ENCODE measurements at regions not wholly inside any gene's neighbourhood (a gene's known extent, or its start where the extent isn't known, plus 50 kb on each side); places are given as distances from the start of the nearest gene placed in this dataset.

DNA sequence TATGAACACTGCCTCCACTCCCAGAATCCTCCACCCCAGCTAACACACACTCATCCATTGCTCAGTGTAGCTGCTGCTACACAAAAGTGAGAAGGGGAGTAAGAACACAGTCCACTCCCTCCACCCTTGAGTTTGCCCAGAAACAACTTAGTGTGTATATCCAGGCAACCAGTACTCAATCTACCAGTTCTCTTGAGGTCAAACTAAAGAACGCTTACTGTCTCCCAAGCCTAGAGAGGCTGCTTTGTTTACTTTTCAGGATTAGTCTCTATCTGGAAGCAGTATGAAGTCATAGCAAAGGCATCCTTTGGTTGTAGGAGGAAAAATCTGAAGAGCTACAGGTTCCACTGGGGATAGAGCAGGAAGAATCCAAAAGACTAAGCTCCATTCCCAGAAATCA is 296.3 kb downstream of the KCNN2 start:
- peak in 1 of 2 experiments; percentile 2 for DNase-seq (ENCODE audit: low read depth in 1 of 2, low spot score in 1 of 2)
- no peak for TF ChIP-seq JUND (IDR thresholded peaks at IDR 0.05; ENCODE audit: low read depth)
- in situ Hi-C loops (cut with HindIII; ENCODE audit: low pct_unique_long_range_greater_than_20kb, low sequenced_read_pairs) = no loop called here

DNA sequence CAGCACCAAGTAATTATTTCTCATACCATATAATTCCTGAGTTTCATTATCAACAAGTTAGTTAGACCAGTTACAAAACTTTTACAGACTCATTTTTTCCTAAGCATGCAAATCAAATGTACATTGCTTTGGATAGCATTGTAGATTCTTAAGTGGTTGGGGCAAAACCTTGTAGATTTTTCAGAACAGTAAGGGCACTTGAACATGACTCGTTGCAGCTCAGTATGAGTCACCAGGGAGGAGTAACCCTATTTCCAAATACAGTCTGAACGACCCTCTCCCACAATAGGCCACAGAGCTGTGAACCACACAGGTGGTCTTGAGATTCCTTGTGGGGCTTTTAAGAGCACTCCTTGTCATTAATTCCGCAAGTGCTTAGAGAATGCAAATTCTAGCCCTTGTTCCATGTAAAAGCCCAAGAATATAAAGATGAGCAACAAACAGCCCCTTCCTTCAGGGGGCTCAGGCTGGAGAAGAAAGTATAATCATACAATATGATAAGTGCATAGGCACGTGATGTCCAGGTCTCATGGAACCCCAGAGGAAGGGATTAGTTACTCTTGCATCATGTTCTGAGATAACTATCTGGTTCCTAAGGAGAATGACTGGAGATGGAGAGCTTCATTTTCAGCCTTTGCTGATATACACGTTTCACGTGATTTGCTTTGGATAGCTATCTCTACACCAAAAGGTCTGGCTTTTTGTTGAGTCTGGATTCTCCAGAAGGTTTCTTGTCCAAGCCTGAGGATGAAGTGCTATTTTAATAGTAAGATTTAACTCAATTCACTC is 295.7 kb downstream of the KCNN2 start:
- DNase-seq (ENCODE audit: low read depth in 1 of 2, low spot score in 1 of 2) = no peak
- in situ Hi-C loops (cut with HindIII; ENCODE audit: low pct_unique_long_range_greater_than_20kb, low sequenced_read_pairs) = no loop called here
- TF ChIP-seq JUND (IDR thresholded peaks at IDR 0.05; ENCODE audit: low read depth) = no peak

DNA sequence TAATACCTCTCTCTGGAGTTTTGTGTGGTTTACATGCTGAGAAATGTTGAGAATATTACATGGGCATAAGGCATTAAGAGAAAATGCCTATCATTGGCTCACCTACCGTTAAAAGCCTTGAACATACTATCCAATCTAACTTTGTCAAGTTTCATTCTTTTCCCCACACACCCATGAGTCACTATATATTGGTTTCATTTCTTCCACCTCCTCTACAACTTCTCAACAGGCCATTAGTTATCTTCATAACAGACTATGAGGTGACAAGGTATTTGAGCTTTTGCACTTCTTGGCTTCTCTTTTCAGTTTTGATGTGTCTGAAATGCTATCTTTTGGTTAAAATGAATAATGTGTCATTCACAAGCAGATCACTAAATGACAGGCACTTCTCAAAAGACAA is 288.0 kb downstream of the KCNN2 start:
- DNase-seq (ENCODE audit: low read depth in 1 of 2, low spot score in 1 of 2) = no peak
- no peak for TF ChIP-seq JUND (IDR thresholded peaks at IDR 0.05; ENCODE audit: low read depth)
- in situ Hi-C loops (cut with HindIII; ENCODE audit: low pct_unique_long_range_greater_than_20kb, low sequenced_read_pairs) = no loop called here

DNA sequence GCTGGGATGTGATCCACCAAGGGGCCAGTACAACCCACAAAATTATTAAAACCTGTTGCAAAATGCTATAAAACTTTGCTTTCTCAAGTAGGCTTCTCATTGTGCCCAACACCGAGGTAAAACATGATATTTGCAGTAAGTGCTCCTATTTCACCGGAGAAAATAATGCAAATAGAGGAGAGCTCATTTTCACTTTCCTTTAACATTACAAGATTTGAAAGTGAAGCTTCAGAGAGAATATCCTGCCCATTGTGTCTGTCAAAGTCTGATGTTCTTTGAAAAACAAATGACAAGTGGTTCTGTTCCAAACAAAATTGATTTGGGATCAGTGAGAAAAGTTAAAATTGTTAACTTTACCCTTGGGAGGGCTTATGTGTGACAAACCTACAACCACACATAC is 287.1 kb downstream of the KCNN2 start:
- DNase-seq (ENCODE audit: low read depth in 1 of 2, low spot score in 1 of 2) = no peak
- in situ Hi-C loops (cut with HindIII; ENCODE audit: low pct_unique_long_range_greater_than_20kb, low sequenced_read_pairs) = no loop called here
- TF ChIP-seq JUND (IDR thresholded peaks at IDR 0.05; ENCODE audit: low read depth) = no peak

DNA sequence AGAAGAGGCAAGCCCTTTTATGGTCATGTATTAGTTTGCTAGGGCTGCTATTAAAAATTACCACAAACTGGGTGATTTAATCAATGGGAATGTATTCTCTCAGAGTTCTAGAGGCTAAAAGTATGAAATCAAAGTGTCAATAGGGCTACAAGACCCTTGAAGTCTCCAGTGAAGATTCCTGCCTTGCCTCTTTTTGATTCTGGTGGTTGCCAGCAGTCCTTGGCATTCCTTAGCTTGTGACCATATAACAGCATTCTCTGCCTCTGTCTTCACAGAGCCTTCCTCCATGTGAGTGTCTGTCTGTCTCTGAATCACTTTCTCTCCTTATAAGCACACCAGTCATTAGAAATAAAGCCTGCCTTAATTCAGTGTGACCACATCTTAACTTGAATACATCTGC is 282.7 kb downstream of the KCNN2 start:
- DNase-seq (ENCODE audit: low read depth in 1 of 2, low spot score in 1 of 2) = no peak
- no peak for TF ChIP-seq JUND (IDR thresholded peaks at IDR 0.05; ENCODE audit: low read depth)
- in situ Hi-C loops (cut with HindIII; ENCODE audit: low pct_unique_long_range_greater_than_20kb, low sequenced_read_pairs) = no loop called here

DNA sequence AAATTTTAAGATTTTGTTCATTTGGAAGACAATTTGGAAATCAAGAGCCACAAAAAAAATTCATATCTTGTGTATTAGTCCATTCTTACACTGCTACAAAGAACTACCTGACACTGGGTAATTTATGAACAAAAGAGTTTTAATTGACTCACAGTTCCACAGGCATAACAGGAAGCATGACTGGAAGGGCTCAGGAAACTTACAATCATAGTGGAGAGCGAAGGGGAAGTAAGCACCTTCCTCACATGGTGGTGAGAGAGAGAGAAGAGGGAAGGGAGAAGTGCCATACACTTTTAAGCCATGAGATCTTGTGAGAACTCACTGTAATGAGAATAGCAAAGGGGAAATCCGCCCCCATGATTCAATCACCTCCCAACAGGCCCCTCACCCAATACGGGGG is 274.4 kb downstream of the KCNN2 start:
- DNase-seq (ENCODE audit: low read depth in 1 of 2, low spot score in 1 of 2) = no peak
- in situ Hi-C loops (cut with HindIII; ENCODE audit: low pct_unique_long_range_greater_than_20kb, low sequenced_read_pairs) = no loop called here
- no peak for TF ChIP-seq JUND (IDR thresholded peaks at IDR 0.05; ENCODE audit: low read depth)

DNA sequence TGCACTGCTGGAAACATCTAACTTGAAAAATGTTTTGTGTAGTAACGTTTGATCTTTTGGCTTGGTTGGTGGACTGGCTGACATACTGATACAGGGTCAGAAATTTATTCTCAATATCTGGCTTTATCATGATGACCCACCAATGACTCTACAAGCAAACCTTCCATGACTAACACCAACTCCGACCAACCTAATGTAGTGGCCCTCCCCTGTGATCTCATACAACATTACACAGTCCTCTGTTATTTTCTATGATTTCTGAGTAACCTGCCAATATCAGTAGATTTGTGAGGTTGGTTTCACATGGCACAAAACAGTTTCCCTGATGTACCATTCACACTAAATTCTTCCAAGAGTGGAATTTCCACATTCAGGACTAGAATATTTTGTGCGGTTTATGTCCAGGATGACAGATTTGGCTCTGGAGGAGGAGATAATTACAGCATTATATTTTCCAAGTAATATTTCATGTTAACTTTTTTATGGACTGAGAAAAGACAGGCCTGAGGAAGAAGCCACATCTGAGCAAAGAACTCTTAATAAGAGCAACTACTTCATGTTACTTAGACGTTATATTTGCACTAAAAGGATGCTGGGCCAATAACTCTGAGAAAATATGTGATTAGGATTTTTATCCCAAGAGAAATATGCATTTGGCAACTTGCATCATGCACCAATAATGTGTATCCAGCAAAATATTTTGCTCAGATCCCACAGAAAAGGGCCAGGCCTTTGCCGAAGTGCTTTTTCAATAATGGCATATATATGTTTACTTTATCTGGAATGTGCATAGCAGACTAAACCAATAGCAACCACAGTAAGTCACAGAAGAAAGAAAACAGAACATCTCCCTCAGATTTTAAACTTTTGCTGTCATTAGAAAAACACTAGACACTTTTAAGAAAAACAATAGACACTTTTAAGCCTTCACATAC is 273.4 kb downstream of the KCNN2 start:
- in situ Hi-C loops (cut with HindIII; ENCODE audit: low pct_unique_long_range_greater_than_20kb, low sequenced_read_pairs) = no loop called here
- no peak for DNase-seq (ENCODE audit: low read depth in 1 of 2, low spot score in 1 of 2)
- TF ChIP-seq JUND (IDR thresholded peaks at IDR 0.05; ENCODE audit: low read depth) = no peak

DNA sequence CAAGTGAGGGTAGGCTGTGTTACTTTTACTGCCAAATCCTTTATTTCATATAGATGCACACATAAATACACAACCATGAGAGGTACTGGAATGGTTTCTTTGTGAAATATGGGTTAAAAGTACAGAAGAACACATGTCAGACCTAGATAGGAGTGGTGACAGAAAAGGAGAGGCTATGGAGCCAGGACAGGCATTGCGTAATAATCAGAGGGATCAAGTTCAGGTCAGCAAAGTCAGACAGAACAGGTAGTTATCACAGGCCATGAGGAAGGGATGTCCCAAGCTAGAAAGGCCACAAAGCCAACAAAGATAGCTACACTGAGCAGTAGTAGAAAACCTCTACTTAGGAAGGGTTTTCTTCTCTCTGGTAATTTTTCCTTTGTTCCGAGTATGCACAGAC is 272.6 kb downstream of the KCNN2 start:
- in situ Hi-C loops (cut with HindIII; ENCODE audit: low pct_unique_long_range_greater_than_20kb, low sequenced_read_pairs) = no loop called here
- no peak for DNase-seq (ENCODE audit: low read depth in 1 of 2, low spot score in 1 of 2)
- no peak for TF ChIP-seq JUND (IDR thresholded peaks at IDR 0.05; ENCODE audit: low read depth)

DNA sequence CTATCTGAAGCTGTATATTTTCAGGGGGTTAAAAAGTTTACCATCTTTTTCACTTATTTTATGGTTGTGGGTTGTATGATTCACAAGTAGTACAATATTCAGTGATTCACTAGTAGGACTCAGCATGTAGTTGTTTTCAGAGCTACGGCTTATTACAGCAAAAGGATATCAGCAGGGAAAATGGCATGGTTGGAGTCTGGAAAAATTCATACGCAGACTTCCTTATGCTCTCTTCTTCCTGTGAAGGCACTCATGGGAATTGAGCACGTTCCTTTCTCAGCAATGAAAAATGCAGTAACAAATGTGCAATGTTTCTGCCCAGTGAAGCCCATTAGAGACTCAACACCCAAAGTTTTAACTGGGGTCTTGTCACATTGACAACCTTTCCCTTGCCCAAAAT is 250.5 kb downstream of the KCNN2 start:
- TF ChIP-seq JUND (IDR thresholded peaks at IDR 0.05; ENCODE audit: low read depth) = no peak
- in situ Hi-C loops (cut with HindIII; ENCODE audit: low pct_unique_long_range_greater_than_20kb, low sequenced_read_pairs) = no loop called here
- DNase-seq (ENCODE audit: low read depth in 1 of 2, low spot score in 1 of 2) = no peak

DNA sequence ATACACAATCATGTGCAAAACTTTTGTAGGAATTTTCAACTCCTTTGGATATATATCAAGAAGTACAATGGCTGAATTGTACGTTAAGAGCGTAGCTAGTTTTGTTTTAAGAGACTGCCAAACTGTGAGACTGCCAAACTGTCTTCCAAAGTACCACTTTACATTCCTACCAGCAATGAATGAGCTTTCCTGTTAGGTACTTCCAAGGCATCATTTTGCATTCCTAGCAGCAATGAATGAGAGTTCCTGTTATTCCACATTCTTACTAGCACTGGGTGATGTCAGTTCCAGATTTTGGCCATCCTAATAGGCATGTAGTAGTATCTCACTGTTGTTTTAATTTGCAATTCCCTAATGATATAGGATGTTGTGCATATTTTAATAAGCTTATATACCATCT is 219.3 kb downstream of the KCNN2 start:
- TF ChIP-seq JUND (IDR thresholded peaks at IDR 0.05; ENCODE audit: low read depth) = no peak
- in situ Hi-C loops (cut with HindIII; ENCODE audit: low pct_unique_long_range_greater_than_20kb, low sequenced_read_pairs) = no loop called here
- DNase-seq (ENCODE audit: low read depth in 1 of 2, low spot score in 1 of 2) = no peak

DNA sequence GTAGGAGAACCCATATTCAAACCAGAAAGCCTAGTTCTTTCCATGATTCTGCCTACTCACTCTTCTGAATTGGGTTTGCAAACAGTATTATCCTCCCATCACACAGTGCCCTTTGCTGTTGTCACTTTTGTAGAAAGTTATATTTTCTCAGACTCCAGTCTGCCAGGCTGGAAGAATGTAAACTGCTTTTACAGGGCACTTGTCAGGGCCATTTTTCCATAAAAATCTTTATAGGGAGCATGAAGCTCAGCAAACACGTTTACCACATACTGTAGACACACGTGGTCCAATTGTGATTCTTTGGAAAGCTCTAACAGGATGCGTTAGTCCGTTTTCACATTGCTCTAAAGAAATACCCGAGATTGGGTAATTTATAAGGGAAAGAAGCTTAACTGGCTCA is 204.0 kb downstream of the KCNN2 start:
- in situ Hi-C loops (cut with HindIII; ENCODE audit: low pct_unique_long_range_greater_than_20kb, low sequenced_read_pairs) = no loop called here
- no peak for TF ChIP-seq JUND (IDR thresholded peaks at IDR 0.05; ENCODE audit: low read depth)

DNA sequence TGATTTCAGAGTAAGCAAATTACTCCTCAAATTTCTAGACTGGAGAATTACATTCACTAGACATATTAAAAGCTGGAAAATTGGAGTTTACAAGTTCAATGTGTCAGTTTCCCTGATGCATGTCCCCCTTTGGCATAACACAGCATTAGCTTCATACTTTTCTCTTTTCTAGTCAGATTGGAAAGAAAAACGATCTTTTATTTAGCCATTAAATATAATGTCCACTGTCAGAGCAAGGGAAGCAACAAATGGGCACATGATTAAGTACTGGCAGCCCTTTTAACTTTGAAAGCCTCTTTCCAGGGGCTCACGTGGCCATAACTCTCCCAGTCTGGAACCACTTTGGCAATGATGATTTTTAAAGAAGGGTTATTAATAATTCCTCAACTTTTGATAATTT is 203.3 kb downstream of the KCNN2 start:
- no peak for TF ChIP-seq JUND (IDR thresholded peaks at IDR 0.05; ENCODE audit: low read depth)
- in situ Hi-C loops (cut with HindIII; ENCODE audit: low pct_unique_long_range_greater_than_20kb, low sequenced_read_pairs) = no loop called here

More for the DNA sequence above, 204.0 kb downstream of the KCNN2 start:
- no peak for DNase-seq (ENCODE audit: low read depth in 1 of 2, low spot score in 1 of 2)

DNA sequence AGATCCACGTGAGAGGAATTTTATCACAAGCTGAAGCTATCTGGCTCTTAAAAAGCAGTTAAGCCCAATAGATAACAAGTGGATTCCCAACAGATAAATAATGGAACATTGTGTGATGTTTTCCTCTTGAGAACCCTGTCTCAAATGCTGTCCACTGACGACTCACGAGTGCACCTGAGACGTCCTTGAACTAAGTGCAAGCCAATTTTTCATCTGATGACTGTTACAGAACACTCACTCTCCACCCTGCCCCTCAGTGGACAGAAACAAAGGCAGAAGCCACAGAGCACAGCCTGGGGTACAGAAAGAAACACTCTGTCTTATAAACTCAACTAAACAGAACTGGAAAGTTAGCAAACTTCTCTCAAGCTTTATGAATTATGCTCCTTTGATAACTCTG is 199.5 kb downstream of the KCNN2 start:
- no peak for TF ChIP-seq JUND (IDR thresholded peaks at IDR 0.05; ENCODE audit: low read depth)
- DNase-seq (ENCODE audit: low read depth in 1 of 2, low spot score in 1 of 2) = no peak
- in situ Hi-C loops (cut with HindIII; ENCODE audit: low pct_unique_long_range_greater_than_20kb, low sequenced_read_pairs) = no loop called here

More for the DNA sequence above, 203.3 kb downstream of the KCNN2 start:
- DNase-seq (ENCODE audit: low read depth in 1 of 2, low spot score in 1 of 2) = no peak
